ENCODE measurements at regions not wholly inside any gene's neighbourhood (a gene's known extent, or its start where the extent isn't known, plus 50 kb on each side); places are given as distances from the start of the nearest gene placed in this dataset.
"Not testable (repeated sequence)": the region's sequence is repeated elsewhere in the genome, so short reads cannot be mapped to it uniquely, and the experiment has no call there.

GRCh38 chrX:39787999-39788398 lies 309.8 kb downstream of the BCOR start:
- no peak for DNase-seq

GRCh38 chrX:39788521-39788920 lies 309.2 kb downstream of the BCOR start:
- no peak for DNase-seq

- no peak for DNase-seq
These were observed 306.1 kb downstream of the BCOR start for GRCh38 chrX:39791691-39792090.

- no peak for DNase-seq
These were observed 302.2 kb downstream of the BCOR start for GRCh38 chrX:39795605-39796004.

- DNase-seq, result no peak
These were observed 300.9 kb downstream of the BCOR start for GRCh38 chrX:39796856-39797255.

- DNase-seq, result not testable (repeated sequence)
These were observed 299.3 kb downstream of the BCOR start for GRCh38 chrX:39798488-39798887.

GRCh38 chrX:39802354-39802753 lies 295.4 kb downstream of the BCOR start:
- DNase-seq, result no peak

- DNase-seq, result no peak
These were observed 294.9 kb downstream of the BCOR start for GRCh38 chrX:39802908-39803307.

- no peak for DNase-seq
These were observed 292.7 kb downstream of the BCOR start for GRCh38 chrX:39805022-39805421.

- DNase-seq, result no peak
These were observed 291.9 kb downstream of the BCOR start for GRCh38 chrX:39805825-39806224.

GRCh38 chrX:39808471-39808917 lies 289.3 kb downstream of the BCOR start:
- no peak for DNase-seq

GRCh38 chrX:39809331-39809730 lies 288.4 kb downstream of the BCOR start:
- DNase-seq, result no peak

GRCh38 chrX:39810901-39811300 lies 286.9 kb downstream of the BCOR start:
- DNase-seq, result no peak

- DNase-seq, result peak; percentile 23
These were observed 286.4 kb downstream of the BCOR start for GRCh38 chrX:39811376-39811775.

GRCh38 chrX:39813631-39814277 lies 284.0 kb downstream of the BCOR start:
- peak; percentile 80 for DNase-seq

- DNase-seq, result peak; percentile 60
These were observed 283.4 kb downstream of the BCOR start for GRCh38 chrX:39814391-39814790.

GRCh38 chrX:39815631-39816030 lies 282.1 kb downstream of the BCOR start:
- DNase-seq, result peak; percentile 20

GRCh38 chrX:39816871-39817731 lies 280.7 kb downstream of the BCOR start:
- peak; percentile 27 for DNase-seq

- DNase-seq, result no peak
These were observed 279.8 kb downstream of the BCOR start for GRCh38 chrX:39817754-39818470.

GRCh38 chrX:39818750-39819149 lies 279.0 kb downstream of the BCOR start:
- no peak for DNase-seq

GRCh38 chrX:39819921-39820849 lies 277.6 kb downstream of the BCOR start:
- DNase-seq, result peak; percentile 39

GRCh38 chrX:39820938-39821708 lies 276.6 kb downstream of the BCOR start:
- DNase-seq, result peak; percentile 63
